ENCODE measurements at regions not wholly inside any gene's neighbourhood (a gene's known extent, or its start where the extent isn't known, plus 50 kb on each side); places are given as distances from the start of the nearest gene placed in this dataset.

- TF ChIP-seq, protein P1, sequence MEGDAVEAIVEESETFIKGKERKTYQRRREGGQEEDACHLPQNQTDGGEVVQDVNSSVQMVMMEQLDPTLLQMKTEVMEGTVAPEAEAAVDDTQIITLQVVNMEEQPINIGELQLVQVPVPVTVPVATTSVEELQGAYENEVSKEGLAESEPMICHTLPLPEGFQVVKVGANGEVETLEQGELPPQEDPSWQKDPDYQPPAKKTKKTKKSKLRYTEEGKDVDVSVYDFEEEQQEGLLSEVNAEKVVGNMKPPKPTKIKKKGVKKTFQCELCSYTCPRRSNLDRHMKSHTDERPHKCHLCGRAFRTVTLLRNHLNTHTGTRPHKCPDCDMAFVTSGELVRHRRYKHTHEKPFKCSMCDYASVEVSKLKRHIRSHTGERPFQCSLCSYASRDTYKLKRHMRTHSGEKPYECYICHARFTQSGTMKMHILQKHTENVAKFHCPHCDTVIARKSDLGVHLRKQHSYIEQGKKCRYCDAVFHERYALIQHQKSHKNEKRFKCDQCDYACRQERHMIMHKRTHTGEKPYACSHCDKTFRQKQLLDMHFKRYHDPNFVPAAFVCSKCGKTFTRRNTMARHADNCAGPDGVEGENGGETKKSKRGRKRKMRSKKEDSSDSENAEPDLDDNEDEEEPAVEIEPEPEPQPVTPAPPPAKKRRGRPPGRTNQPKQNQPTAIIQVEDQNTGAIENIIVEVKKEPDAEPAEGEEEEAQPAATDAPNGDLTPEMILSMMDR (IDR thresholded peaks at IDR 0.05) = no peak
- TF ChIP-seq POLR2A (IDR thresholded peaks at IDR 0.05) = no peak
Observed at GRCh38 chr15:34648294-34648631, 64.8 kb upstream of the GOLGA8B start.
